GM21717 (cell line): ENCODE measurements at regions not wholly inside any gene's neighbourhood (a gene's known extent, or its start where the extent isn't known, plus 50 kb on each side); places are given as distances from the start of the nearest gene placed in this dataset.

Source experiments
- ATAC-seq: cut with Tn5 transposase; IDR thresholded peaks from one replicate; pipeline ENCODE4 v1.9.1; 2021; ENCODE audit warnings: mild to moderate bottlenecking, moderate library complexity; ENCODE audit not compliant: unreplicated experiment

GRCh38 chr10:88195841-88196240, 332.4 kb downstream of the PTEN start:
- ATAC-seq, result no peak

DNA sequence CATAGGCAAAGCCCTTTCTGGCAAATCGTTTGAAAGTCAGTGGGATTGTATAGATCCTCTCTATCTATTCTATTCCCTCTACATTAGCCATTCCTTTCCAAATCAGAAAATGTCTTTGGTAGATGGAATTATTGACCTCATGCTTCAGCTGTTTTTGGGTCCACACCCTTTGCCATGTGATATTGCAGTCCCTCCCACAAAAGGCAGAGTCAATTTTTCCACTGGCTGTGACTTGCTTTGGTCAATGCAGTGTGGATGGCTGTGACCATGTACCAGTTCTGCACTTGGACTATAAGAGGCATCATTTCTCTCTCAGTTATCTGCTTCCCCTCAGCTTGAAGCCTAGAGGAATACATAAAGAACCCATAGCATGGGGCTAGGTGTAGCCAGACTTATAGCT, 332.9 kb downstream of the PTEN start:
- ATAC-seq, result no peak

DNA sequence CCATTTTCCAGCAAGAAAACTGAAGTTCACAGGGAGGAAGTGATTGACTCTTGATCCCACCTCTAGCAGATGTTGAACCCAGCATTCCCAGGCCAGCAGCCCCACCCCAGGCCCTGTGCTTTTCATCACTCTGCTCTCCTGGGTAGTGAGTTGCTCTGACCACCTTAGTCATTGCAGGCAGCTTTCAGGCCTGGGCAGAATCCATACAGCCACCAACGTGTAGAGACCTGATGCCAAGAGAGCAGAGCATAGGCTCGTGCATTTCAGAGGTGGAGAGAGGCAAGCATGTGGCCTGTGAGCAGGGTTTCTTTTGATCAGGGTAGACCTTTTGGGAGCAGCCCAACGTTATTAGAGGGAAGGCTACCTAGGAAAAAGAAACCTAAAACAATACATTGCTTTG, 334.6 kb downstream of the PTEN start:
- no peak for ATAC-seq

GRCh38 chr10:88200312-88201032, 337.0 kb downstream of the PTEN start:
- no peak for ATAC-seq

GRCh38 chr10:88205842-88206446, 342.5 kb downstream of the PTEN start:
- no peak for ATAC-seq

GRCh38 chr10:88207121-88207546, 343.7 kb downstream of the PTEN start:
- no peak for ATAC-seq

DNA sequence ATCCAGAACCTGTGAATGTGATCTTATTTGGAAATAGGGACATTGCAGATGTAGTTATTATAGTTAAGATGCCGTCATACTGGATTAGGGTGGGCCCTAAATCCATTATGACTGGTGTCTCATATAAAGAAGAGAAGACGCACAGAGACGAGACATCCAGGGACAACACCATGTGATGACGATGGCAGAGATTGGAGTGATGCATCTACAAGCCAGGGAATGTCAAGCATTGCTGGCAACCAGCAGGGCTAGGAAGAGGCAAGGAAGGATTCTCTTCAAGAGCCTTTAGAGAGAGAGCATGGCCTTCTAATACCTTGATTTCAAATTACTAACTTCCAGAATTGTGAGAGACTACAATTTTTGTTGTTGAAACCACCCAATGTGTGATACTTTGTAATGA, 345.8 kb downstream of the PTEN start:
- ATAC-seq, result no peak

DNA sequence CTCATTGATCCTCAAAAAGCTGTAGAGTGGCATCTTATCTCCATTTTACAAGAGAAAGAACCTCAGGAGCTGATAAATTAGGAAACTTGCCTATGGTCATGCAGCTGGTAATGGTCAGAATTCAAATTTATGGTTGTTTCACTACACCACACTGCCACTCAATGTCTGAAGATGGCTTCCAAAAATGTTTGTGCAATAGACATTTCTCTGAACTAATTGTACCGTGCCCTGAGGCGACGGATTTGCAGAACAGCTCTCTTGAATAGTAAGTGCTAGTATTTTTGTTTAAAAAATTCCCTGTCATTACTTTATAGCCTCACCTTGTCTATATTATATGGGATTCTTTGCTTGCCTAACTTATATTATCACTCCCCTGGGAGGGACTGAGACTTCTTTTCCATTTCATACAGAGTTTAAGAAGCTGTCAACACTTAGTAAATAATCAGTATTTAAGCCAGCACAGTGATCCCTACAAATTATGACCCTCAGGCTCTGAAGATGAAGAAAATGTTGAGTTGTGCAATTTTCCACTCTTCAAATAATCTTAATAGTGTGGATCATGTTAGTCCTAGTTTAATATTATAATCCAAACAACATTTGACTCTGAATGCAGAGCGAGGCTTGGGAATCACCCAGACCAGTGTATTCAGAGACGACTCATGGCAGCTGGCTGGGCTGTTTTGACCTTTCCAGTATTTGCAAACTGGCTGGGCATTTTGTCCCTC, 346.6 kb downstream of the PTEN start:
- ATAC-seq, result no peak

DNA sequence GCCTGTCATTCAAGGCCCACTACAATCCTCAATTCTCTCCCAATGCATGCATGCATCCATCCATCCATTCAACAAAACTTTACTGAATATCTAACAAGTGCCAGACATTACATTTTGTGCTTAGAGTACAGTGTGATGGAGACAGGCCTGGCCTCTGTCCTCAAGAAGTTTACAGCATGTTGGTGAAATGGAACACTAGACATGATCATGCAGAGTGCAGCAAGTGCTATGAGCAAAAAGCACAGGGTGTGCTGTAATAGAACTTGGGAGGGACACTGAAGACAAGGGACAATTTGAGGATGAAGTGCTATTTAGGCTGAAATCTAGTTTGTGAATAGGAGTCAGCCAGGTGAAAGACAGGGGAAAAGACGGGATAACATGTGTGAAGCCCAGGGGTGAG, 347.8 kb downstream of the PTEN start:
- no peak for ATAC-seq

- ATAC-seq, result no peak
Measured at GRCh38 chr10:88212069-88212468, 348.6 kb downstream of the PTEN start.

DNA sequence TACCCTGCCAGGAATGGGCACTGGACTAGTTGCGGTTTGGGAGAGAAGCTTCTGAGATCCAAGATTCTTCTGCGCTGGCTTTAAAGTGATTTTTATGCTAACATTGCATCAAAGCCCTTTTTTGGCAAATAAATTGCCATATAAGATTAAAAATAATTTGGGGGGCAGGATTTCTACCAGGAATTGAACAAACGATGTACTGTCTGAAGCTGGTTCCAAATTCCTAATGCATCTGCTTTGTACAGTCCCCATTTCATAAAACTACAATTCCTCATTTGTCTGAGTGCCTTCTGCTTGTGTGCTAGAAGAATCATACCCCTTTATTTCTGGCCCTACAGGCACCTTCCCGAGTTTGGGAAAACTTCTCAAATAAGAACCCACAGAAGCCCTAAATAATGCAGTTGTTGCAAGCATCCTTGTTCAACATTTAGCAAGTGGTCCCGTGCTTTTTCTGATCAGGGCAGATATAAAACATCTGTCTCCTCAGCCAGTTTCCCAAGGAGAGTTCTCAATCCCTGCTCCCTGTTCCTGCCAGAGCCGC, 349.7 kb downstream of the PTEN start:
- no peak for ATAC-seq

DNA sequence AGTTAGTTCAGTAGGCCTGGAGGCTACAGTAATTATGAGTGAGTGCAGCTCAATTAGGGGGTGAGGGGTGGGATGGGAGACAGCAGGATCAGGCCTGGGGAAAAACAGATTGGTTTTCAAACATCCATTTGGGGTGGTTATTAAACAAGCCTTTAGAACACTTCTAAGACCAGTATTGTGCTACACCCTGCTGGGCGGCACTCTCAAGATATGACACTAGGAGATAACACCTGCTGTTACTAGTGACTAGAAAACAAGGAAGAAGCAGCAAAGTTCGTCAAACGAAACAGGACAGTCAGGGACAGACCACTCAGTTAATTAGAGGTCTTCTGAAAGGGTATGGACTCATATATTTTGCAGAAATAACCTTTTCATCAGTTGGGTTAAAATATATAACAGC, 353.6 kb downstream of the PTEN start:
- ATAC-seq, result no peak

DNA sequence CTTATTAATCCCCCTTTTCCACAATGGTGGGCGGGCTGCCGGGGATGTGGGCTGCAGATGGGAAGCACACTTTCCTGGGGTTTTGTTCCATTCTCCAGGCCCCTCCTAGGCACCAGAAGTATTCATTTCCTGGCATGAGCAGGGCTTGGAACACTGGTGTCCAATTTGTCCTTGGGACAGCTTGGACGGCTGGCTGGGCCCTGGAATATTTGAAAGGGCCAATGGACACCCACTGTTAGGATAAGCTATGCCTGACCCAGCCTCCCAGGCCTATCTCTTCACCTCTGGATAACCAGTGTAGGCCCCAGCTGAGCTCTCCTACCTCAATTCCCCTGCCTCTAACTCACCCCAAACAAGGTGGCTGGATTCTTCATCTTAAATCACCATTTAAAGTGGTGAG, 354.9 kb downstream of the PTEN start:
- no peak for ATAC-seq

GRCh38 chr10:88219753-88220152, 356.3 kb downstream of the PTEN start:
- ATAC-seq, result no peak

DNA sequence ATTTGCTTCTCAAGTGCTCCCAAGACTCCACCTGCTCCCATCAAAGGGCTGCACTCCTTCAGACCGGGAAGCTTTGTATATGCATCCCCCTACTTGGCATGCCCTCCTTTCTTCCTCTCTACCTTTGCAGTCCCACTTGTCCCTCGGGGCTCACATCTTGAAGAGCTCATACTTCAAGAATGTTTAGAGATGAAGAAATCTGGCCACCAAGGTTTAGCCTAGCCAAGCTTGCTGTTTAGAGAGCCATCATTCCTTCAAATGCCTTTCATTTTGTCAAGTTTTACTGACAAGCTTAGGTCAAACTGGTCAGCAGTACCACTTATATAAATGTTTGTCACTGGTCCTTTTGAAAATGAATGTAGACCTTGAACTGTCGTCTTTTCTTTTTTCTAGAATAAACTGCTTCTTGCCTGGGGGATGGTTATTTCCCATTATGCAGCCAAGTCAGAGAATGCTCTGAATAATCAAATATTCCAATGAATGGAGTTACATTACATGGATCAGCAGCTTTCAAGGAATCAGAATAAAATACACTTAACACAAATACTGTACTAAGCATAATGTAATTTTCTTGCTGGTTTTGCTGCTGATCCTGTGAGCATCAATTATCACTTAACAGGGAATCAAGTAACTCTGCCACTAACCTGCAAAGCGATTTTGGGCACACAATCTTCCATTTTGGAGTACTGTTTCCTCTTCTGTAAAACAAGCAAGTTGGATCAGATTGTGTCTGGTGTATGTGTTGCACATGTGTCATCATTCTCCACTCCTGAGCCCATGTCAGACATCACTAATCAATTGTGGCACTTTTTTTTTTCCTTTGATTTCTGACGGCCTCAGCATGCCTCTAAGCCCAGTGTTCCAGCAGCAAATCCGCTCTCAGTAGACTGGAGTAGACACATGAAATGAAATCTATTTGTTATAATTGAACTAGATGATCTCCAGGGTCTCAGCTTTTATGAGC, 357.9 kb downstream of the PTEN start:
- no peak for ATAC-seq

- no peak for ATAC-seq
Measured at GRCh38 chr10:88222881-88223280, 359.5 kb downstream of the PTEN start.
